ENCODE measurements at regions not wholly inside any gene's neighbourhood (a gene's known extent, or its start where the extent isn't known, plus 50 kb on each side); places are given as distances from the start of the nearest gene placed in this dataset.
"Not testable (repeated sequence)": the region's sequence is repeated elsewhere in the genome, so short reads cannot be mapped to it uniquely, and the experiment has no call there.

DNA sequence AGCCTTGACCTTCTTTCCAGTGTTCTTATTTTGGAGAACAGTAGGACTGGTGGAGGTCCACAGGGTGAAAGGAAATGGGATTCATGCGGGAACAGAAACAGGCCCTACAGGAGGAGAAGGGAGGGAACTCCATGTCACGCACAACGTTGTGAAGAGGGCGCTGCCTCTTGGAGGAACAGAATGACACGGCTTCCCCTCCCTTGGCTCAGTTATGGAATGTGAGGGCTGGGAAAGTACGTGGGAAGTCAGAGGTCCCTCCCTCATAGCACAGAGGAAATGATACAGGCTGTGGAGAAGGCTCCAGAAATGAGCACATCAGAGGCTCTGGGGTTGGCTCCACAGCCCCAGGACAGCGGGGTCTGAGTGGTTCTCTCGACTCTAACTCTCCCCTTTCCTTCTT is 125.3 kb upstream of the SIMC1 start:
- not testable (repeated sequence) for H2AK5ac ChIP-seq (ENCODE audit: low read length); H2BK15ac ChIP-seq (replicated peaks; ENCODE audit: low read depth); H3K4me3 ChIP-seq (ENCODE audit: low read length); H3K23ac ChIP-seq (ENCODE audit: low read length); H3K36me3 ChIP-seq (ENCODE audit: control insufficient read depth, insufficient read depth, low read length); H3K18ac ChIP-seq (ENCODE audit: low read length); H3K27ac ChIP-seq (ENCODE audit: low read depth, low read length); H3K79me2 ChIP-seq (ENCODE audit: control insufficient read depth, insufficient read depth, low read length); H4K8ac ChIP-seq (ENCODE audit: low read depth, low read length); H3K27me3 ChIP-seq (ENCODE audit: insufficient read depth, low read length, poor library complexity); H3K4me1 ChIP-seq (ENCODE audit: control insufficient read depth, low read depth, low read length); H3K56ac ChIP-seq (ENCODE audit: low read length); H2BK120ac ChIP-seq (ENCODE audit: low read depth, low read length); DNase-seq; H3K4ac ChIP-seq (ENCODE audit: low read depth, low read length); H3K79me1 ChIP-seq (ENCODE audit: low read length); H3K9ac ChIP-seq (ENCODE audit: low read length); H4K5ac ChIP-seq (ENCODE audit: low read length); H3K4me2 ChIP-seq (ENCODE audit: low read length); H2BK5ac ChIP-seq (ENCODE audit: low read length)
- WGBS (ENCODE audit: extremely low coverage, insufficient coverage, low lambda C conversion rate) = no CpG with 5 or more reads among the region's 8 CpGs

DNA sequence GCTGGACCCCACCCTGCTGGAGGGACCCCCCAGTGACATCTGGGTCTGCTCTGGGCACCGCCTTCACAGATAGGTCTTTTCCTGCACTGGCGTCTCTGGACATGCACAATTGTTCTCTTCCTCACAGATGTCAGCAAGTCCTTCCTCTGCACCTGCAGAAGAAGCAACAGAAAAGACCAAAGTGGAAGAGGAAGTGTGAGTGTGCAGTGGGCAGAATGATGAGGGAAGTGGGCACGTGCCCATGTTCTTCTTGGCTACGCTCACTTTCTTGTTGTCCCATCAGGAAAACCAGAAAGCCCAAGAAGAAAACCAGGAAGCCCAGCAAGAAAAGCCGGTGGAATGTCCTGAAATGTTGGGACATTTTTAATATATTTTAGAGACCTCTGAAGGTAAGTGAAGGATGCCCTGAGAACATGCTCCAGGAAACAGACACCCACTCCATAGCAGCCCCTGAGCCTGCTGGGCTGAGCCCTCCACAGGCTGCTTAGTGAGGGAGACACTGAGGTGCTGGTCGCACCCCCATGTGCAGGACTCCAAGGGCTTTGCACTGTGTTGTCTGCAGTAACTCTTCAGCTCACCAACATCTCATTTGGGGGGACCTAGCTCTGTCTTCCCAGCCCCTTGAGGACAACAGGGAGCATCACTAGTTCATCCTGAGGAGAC is 124.4 kb upstream of the SIMC1 start:
- not testable (repeated sequence) for H3K18ac ChIP-seq (ENCODE audit: low read length); H2BK5ac ChIP-seq (ENCODE audit: low read length); H2BK15ac ChIP-seq (replicated peaks; ENCODE audit: low read depth); H3K36me3 ChIP-seq (ENCODE audit: control insufficient read depth, insufficient read depth, low read length); H4K5ac ChIP-seq (ENCODE audit: low read length); H3K4ac ChIP-seq (ENCODE audit: low read depth, low read length); H3K4me1 ChIP-seq (ENCODE audit: control insufficient read depth, low read depth, low read length); H3K4me2 ChIP-seq (ENCODE audit: low read length); DNase-seq; H3K27me3 ChIP-seq (ENCODE audit: insufficient read depth, low read length, poor library complexity); H3K79me2 ChIP-seq (ENCODE audit: control insufficient read depth, insufficient read depth, low read length); H3K27ac ChIP-seq (ENCODE audit: low read depth, low read length); H2BK120ac ChIP-seq (ENCODE audit: low read depth, low read length); H3K56ac ChIP-seq (ENCODE audit: low read length); H3K4me3 ChIP-seq (ENCODE audit: low read length); H2AK5ac ChIP-seq (ENCODE audit: low read length); H3K79me1 ChIP-seq (ENCODE audit: low read length); H3K23ac ChIP-seq (ENCODE audit: low read length); H3K9ac ChIP-seq (ENCODE audit: low read length); H4K8ac ChIP-seq (ENCODE audit: low read depth, low read length)
- no CpG with 5 or more reads among the region's 6 CpGs for WGBS (ENCODE audit: extremely low coverage, insufficient coverage, low lambda C conversion rate)

DNA sequence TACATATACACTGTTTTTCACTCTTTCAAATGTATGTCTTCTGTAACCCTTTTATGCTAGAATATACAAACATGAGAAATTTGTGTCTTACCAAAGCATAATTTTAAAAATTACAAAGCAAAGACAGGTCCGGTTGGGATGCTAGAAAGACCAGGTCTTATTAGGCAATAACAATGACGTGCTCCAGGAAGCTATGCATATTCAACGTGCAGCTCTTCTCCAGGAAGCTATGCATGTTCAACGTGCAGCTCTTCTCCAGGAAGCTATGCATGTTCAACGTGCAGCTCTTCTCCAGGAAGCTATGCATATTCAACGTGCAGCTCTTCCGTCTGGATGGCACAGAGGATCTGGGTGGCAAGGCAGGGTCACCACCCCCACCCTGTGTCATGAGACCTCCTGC is 123.4 kb upstream of the SIMC1 start:
- not testable (repeated sequence) for H2BK5ac ChIP-seq (ENCODE audit: low read length); DNase-seq; H4K8ac ChIP-seq (ENCODE audit: low read depth, low read length); H3K18ac ChIP-seq (ENCODE audit: low read length); H3K23ac ChIP-seq (ENCODE audit: low read length); H3K56ac ChIP-seq (ENCODE audit: low read length); H3K79me2 ChIP-seq (ENCODE audit: control insufficient read depth, insufficient read depth, low read length); H3K4ac ChIP-seq (ENCODE audit: low read depth, low read length); H3K9ac ChIP-seq (ENCODE audit: low read length); H4K5ac ChIP-seq (ENCODE audit: low read length); H2BK120ac ChIP-seq (ENCODE audit: low read depth, low read length); H3K27ac ChIP-seq (ENCODE audit: low read depth, low read length); H2AK5ac ChIP-seq (ENCODE audit: low read length); H3K4me1 ChIP-seq (ENCODE audit: control insufficient read depth, low read depth, low read length); H3K79me1 ChIP-seq (ENCODE audit: low read length); H3K4me2 ChIP-seq (ENCODE audit: low read length); H3K27me3 ChIP-seq (ENCODE audit: insufficient read depth, low read length, poor library complexity); H3K4me3 ChIP-seq (ENCODE audit: low read length); H2BK15ac ChIP-seq (replicated peaks; ENCODE audit: low read depth); H3K36me3 ChIP-seq (ENCODE audit: control insufficient read depth, insufficient read depth, low read length)
- no CpG with 5 or more reads among the region's 7 CpGs for WGBS (ENCODE audit: extremely low coverage, insufficient coverage, low lambda C conversion rate)

DNA sequence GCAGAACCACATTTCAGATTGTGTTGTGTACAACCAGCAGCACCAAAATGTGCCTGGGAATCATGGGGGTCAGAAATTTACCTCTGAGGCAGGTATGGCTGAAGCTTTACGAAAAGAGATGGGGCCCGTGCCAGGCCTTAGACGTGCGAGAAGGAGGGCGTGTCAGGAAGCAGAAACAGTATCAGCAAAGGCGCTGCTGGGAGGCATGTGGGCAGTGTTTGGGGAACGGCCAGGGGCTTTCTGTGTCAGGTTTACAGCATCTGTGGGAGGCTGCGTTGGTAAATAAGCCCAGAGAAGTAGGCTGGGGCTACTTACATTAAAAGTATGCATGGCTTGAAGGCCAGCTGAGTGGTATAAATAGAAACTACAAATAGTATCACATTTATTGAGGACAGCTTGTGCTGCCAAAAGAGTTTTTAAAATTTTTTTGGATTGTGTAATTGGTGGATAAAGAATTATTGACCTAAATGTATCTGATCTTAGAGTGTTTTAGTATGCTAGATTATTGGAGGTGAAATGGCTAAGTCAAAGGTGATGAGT is 120.5 kb upstream of the SIMC1 start:
- not testable (repeated sequence) for H3K27ac ChIP-seq (ENCODE audit: low read depth, low read length); H3K79me1 ChIP-seq (ENCODE audit: low read length); H2BK5ac ChIP-seq (ENCODE audit: low read length); H3K23ac ChIP-seq (ENCODE audit: low read length); H3K18ac ChIP-seq (ENCODE audit: low read length); H4K5ac ChIP-seq (ENCODE audit: low read length); H2BK120ac ChIP-seq (ENCODE audit: low read depth, low read length); H3K56ac ChIP-seq (ENCODE audit: low read length); H4K8ac ChIP-seq (ENCODE audit: low read depth, low read length); H3K4ac ChIP-seq (ENCODE audit: low read depth, low read length); H3K36me3 ChIP-seq (ENCODE audit: control insufficient read depth, insufficient read depth, low read length); H3K4me3 ChIP-seq (ENCODE audit: low read length); DNase-seq; H2AK5ac ChIP-seq (ENCODE audit: low read length); H3K27me3 ChIP-seq (ENCODE audit: insufficient read depth, low read length, poor library complexity); H3K4me2 ChIP-seq (ENCODE audit: low read length); H3K9ac ChIP-seq (ENCODE audit: low read length); H3K4me1 ChIP-seq (ENCODE audit: control insufficient read depth, low read depth, low read length); H3K79me2 ChIP-seq (ENCODE audit: control insufficient read depth, insufficient read depth, low read length); H2BK15ac ChIP-seq (replicated peaks; ENCODE audit: low read depth)
- WGBS (ENCODE audit: extremely low coverage, insufficient coverage, low lambda C conversion rate) = no CpG with 5 or more reads among the region's 8 CpGs

DNA sequence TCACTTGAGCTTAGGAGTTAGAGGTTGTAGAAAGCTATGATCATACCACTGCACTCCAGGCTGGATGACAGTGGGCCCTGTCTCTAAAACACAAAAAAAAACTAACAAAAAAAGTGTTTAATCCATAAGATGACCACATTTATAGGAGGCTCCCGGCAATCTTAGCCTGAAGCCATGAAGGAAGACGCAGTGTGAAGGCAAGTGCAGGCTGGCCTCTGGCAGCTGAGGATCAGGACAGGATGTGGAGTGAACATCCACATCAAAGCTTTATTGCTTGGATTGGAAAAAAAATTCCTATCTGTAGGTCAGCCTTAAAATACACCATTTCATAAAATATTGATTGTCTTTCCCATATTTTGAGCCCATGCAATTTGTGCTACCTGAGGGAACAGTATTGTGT is 115.9 kb upstream of the SIMC1 start:
- H3K4ac ChIP-seq (ENCODE audit: low read depth, low read length); H3K79me2 ChIP-seq (ENCODE audit: control insufficient read depth, insufficient read depth, low read length); H3K4me3 ChIP-seq (ENCODE audit: low read length); H3K9ac ChIP-seq (ENCODE audit: low read length); H2BK15ac ChIP-seq (replicated peaks; ENCODE audit: low read depth); H3K18ac ChIP-seq (ENCODE audit: low read length); H2AK5ac ChIP-seq (ENCODE audit: low read length); H3K79me1 ChIP-seq (ENCODE audit: low read length); H3K4me1 ChIP-seq (ENCODE audit: control insufficient read depth, low read depth, low read length); H3K27me3 ChIP-seq (ENCODE audit: insufficient read depth, low read length, poor library complexity); H3K27ac ChIP-seq (ENCODE audit: low read depth, low read length); H3K23ac ChIP-seq (ENCODE audit: low read length); H3K36me3 ChIP-seq (ENCODE audit: control insufficient read depth, insufficient read depth, low read length); H2BK120ac ChIP-seq (ENCODE audit: low read depth, low read length); H4K5ac ChIP-seq (ENCODE audit: low read length); H3K4me2 ChIP-seq (ENCODE audit: low read length); H2BK5ac ChIP-seq (ENCODE audit: low read length); H4K8ac ChIP-seq (ENCODE audit: low read depth, low read length); H3K56ac ChIP-seq (ENCODE audit: low read length); DNase-seq: not testable (repeated sequence)
- no CpG with 5 or more reads among the region's 2 CpGs for WGBS (ENCODE audit: extremely low coverage, insufficient coverage, low lambda C conversion rate)

DNA sequence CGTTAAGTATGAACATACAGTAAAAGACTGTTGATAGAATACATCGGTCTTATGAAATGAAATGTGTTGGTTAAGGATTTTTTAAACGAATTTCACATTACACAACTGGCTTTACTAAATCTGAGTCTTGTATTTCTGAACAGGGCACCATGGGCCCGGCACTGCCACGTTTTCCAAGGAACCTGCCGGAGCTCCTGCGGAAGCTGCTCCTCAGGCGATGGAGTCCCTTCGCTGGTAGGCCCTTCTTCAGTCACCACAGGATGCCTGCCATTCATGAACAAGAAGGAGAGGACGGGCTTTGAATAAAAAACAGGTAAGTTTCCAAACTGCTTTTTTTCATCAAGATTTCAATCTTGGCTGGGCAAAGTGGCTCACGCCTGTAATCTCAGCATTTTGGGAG is 114.1 kb upstream of the SIMC1 start:
- H2BK15ac ChIP-seq (replicated peaks; ENCODE audit: low read depth); DNase-seq; H3K4me1 ChIP-seq (ENCODE audit: control insufficient read depth, low read depth, low read length); H2BK120ac ChIP-seq (ENCODE audit: low read depth, low read length); H3K18ac ChIP-seq (ENCODE audit: low read length); H2AK5ac ChIP-seq (ENCODE audit: low read length); H3K9ac ChIP-seq (ENCODE audit: low read length); H3K4me3 ChIP-seq (ENCODE audit: low read length); H3K4me2 ChIP-seq (ENCODE audit: low read length); H4K5ac ChIP-seq (ENCODE audit: low read length); H4K8ac ChIP-seq (ENCODE audit: low read depth, low read length); H3K27ac ChIP-seq (ENCODE audit: low read depth, low read length); H3K79me1 ChIP-seq (ENCODE audit: low read length); H3K79me2 ChIP-seq (ENCODE audit: control insufficient read depth, insufficient read depth, low read length); H3K27me3 ChIP-seq (ENCODE audit: insufficient read depth, low read length, poor library complexity); H3K23ac ChIP-seq (ENCODE audit: low read length); H3K36me3 ChIP-seq (ENCODE audit: control insufficient read depth, insufficient read depth, low read length); H2BK5ac ChIP-seq (ENCODE audit: low read length); H3K56ac ChIP-seq (ENCODE audit: low read length); H3K4ac ChIP-seq (ENCODE audit: low read depth, low read length): not testable (repeated sequence)
- WGBS (ENCODE audit: extremely low coverage, insufficient coverage, low lambda C conversion rate) = no CpG with 5 or more reads among the region's 11 CpGs

Measured in mesendoderm (in vitro differentiated cells).